ENCODE measurements at regions not wholly inside any gene's neighbourhood (a gene's known extent, or its start where the extent isn't known, plus 50 kb on each side); places are given as distances from the start of the nearest gene placed in this dataset.

GRCh38 chr11:23100726-23101125 is 240.5 kb upstream of the CCDC179 start:
- no peak overlapping the region for H3K4me3 ChIP-seq (ENCODE audit: low read depth, low read length)
- no peak for TF ChIP-seq CTCF (IDR thresholded peaks at IDR 0.05; ENCODE audit: insufficient read depth, low read depth, low read length, missing control alignments)
- no peak for DNase-seq (ENCODE audit: low read depth)

GRCh38 chr11:23103416-23103815 is 243.1 kb upstream of the CCDC179 start:
- H3K4me3 ChIP-seq (ENCODE audit: low read depth, low read length), result no peak overlapping the region
- TF ChIP-seq CTCF (IDR thresholded peaks at IDR 0.05; ENCODE audit: insufficient read depth, low read depth, low read length, missing control alignments), result no peak
- DNase-seq (ENCODE audit: low read depth), result no peak

GRCh38 chr11:23111527-23111926 is 251.3 kb upstream of the CCDC179 start:
- no peak for TF ChIP-seq CTCF (IDR thresholded peaks at IDR 0.05; ENCODE audit: insufficient read depth, low read depth, low read length, missing control alignments)
- DNase-seq (ENCODE audit: low read depth), result no peak
- no peak overlapping the region for H3K4me3 ChIP-seq (ENCODE audit: low read depth, low read length)

GRCh38 chr11:23112390-23112789 is 252.1 kb upstream of the CCDC179 start:
- TF ChIP-seq CTCF (IDR thresholded peaks at IDR 0.05; ENCODE audit: insufficient read depth, low read depth, low read length, missing control alignments), result no peak
- H3K4me3 ChIP-seq (ENCODE audit: low read depth, low read length), result no peak overlapping the region
- no peak for DNase-seq (ENCODE audit: low read depth)

- peak; percentile 43 for TF ChIP-seq CTCF (IDR thresholded peaks at IDR 0.05; ENCODE audit: insufficient read depth, low read depth, low read length, missing control alignments)
- peak; percentile 32 for DNase-seq (ENCODE audit: low read depth)
Observed at GRCh38 chr11:23112987-23113886, 253.0 kb upstream of the CCDC179 start.

DNA sequence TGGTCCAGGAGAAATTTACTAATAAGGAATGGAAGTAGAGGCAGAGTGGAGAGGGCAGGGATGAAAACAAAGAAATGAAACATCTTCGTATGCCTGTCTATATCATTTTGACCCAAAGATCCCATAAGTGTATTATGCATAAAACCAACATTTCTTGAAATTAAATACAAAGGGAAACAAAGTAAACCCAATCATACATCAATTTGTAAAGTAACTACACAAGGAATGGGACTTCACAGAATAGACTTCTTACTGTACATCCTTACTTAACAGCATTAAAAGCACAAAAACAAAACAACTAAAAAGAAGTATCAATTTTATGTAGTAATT is 253.6 kb upstream of the CCDC179 start:
- H3K4me3 ChIP-seq (ENCODE audit: low read depth, low read length), result no peak overlapping the region
- DNase-seq (ENCODE audit: low read depth), result no peak
- no peak for TF ChIP-seq CTCF (IDR thresholded peaks at IDR 0.05; ENCODE audit: insufficient read depth, low read depth, low read length, missing control alignments)

More at GRCh38 chr11:23112987-23113886, 253.0 kb upstream of the CCDC179 start:
- no peak overlapping the region for H3K4me3 ChIP-seq (ENCODE audit: low read depth, low read length)

DNA sequence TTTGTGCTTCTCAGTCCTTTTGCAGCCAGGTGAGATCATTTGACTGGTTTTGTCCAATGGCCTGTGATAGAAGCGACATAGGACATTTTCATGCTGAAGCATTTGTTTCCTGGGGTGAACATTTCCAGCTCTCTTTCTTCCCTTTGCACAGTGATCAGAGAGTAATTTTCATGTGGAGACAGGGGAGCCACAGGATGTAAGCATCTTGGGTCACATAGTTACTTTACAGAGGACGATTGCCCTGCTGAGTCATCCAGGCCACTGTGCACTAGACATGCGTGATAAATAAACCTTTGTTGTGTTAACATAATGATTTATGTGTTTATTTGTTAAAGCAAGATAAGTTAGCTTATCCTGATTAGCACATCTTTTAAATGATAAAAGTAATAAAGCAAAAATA is 263.5 kb upstream of the CCDC179 start:
- no peak for TF ChIP-seq CTCF (IDR thresholded peaks at IDR 0.05; ENCODE audit: insufficient read depth, low read depth, low read length, missing control alignments)
- DNase-seq (ENCODE audit: low read depth), result no peak
- H3K4me3 ChIP-seq (ENCODE audit: low read depth, low read length), result no peak overlapping the region

Data from GM12865 (cell line).